ENCODE measurements at regions not wholly inside any gene's neighbourhood (a gene's known extent, or its start where the extent isn't known, plus 50 kb on each side); places are given as distances from the start of the nearest gene placed in this dataset.
A peak's percentile ranks its signal among the peaks of the same experiment; 100 is the strongest.

GRCh38 chr4:116702949-116703348 lies 382.4 kb downstream of the TRAM1L1 start:
- Mint-ChIP-seq H3K27me3 (ENCODE audit: insufficient read depth) (no peaks in the 10 kb centered on the region), H3K27ac (no peak overlapping the region), H3K9me3 (no peaks in the 10 kb centered on the region), H3K4me1 (no peaks in the 10 kb centered on the region), H3K4me3 (no peak overlapping the region), H3K36me3 (ENCODE audit: low read depth) (no peaks in the 10 kb centered on the region)
- H3K4me3 ChIP-seq (ENCODE audit: low read length) = no peak overlapping the region
- no peak overlapping the region for H3K9ac ChIP-seq (ENCODE audit: extremely low read depth, low read length, poor library complexity, severe bottlenecking)
- 86 to 90% methylated on average over 4 of the region's 4 CpGs for WGBS, 2 experiments (ENCODE audit: insufficient coverage in 1 of 2, insufficient read length in 1 of 2)
- H3K27me3 ChIP-seq (ENCODE audit: control insufficient read depth, insufficient read depth, low read length, poor library complexity, severe bottlenecking) = no peaks in the 10 kb centered on the region
- peak; percentile 78 for TF ChIP-seq CTCF (conservative IDR thresholded peaks at IDR 0.05)
- H3K27ac ChIP-seq (ENCODE audit: low read depth, low read length) = no peak overlapping the region
- H3K36me3 ChIP-seq (ENCODE audit: control insufficient read depth, insufficient read depth, low read length) = no peaks in the 10 kb centered on the region
- DNase-seq = peak; percentile 67
- no peaks in the 10 kb centered on the region for H3K4me1 ChIP-seq (ENCODE audit: control insufficient read depth, insufficient read depth, low read length)
- H3K9me3 ChIP-seq (ENCODE audit: control insufficient read depth, low read length) = peaks cover 4% of the 10 kb centered on the region

DNA sequence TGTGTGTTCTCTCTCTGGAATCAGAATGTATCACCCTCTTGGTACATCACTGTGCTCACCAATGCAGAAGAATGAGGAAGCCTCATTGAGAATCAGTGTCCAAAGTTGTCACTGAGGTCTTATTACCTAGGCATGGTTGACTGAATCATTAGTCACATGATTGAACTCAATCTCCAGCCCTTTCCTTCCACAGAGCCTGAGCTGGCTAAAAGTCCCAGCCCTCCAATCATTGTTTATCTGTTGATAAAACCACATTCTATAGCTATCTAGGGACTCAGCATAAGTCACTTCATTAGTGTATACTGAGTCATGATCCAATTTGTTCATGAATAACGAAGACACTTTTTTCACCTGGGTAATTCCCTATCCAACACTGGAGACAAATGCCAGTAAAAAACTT lies 396.8 kb downstream of the TRAM1L1 start:
- Histone ChIP-seq H3K9me3 (ENCODE audit: control insufficient read depth, low read length) (no peaks in the 10 kb centered on the region), H3K4me1 (ENCODE audit: control insufficient read depth, insufficient read depth, low read length) (no peaks in the 10 kb centered on the region), H3K27me3 (ENCODE audit: control insufficient read depth, insufficient read depth, low read length, poor library complexity, severe bottlenecking) (no peaks in the 10 kb centered on the region), H3K9ac (ENCODE audit: extremely low read depth, low read length, poor library complexity, severe bottlenecking) (no peak overlapping the region), H3K4me3 (ENCODE audit: low read length) (no peak overlapping the region), H3K36me3 (ENCODE audit: control insufficient read depth, insufficient read depth, low read length) (no peaks in the 10 kb centered on the region), H3K27ac (ENCODE audit: low read depth, low read length) (no peak overlapping the region)
- 96% methylated on average over 1 of the region's 1 CpG; no CpG with 5 or more reads in 1 of the 2 experiments for WGBS, 2 experiments (ENCODE audit: insufficient coverage in 1 of 2, insufficient read length in 1 of 2)
- peaks cover 2% of the 10 kb centered on the region for H3K27me3 Mint-ChIP-seq (ENCODE audit: insufficient read depth)
- no peak for DNase-seq
- H3K27ac Mint-ChIP-seq = no peak overlapping the region
- no peaks in the 10 kb centered on the region for H3K4me1 Mint-ChIP-seq
- no peaks in the 10 kb centered on the region for H3K9me3 Mint-ChIP-seq
- H3K4me3 Mint-ChIP-seq = no peak overlapping the region
- H3K36me3 Mint-ChIP-seq (ENCODE audit: low read depth) = no peaks in the 10 kb centered on the region
- no peak for TF ChIP-seq CTCF (conservative IDR thresholded peaks at IDR 0.05)

GRCh38 chr4:116668190-116668589 lies 417.2 kb downstream of the TRAM1L1 start:
- Histone ChIP-seq H3K27ac (ENCODE audit: low read depth, low read length) (no peak overlapping the region), H3K4me1 (ENCODE audit: control insufficient read depth, insufficient read depth, low read length) (no peaks in the 10 kb centered on the region), H3K4me3 (ENCODE audit: low read length) (no peak overlapping the region), H3K9ac (ENCODE audit: extremely low read depth, low read length, poor library complexity, severe bottlenecking) (no peak overlapping the region), H3K36me3 (ENCODE audit: control insufficient read depth, insufficient read depth, low read length) (no peaks in the 10 kb centered on the region), H3K9me3 (ENCODE audit: control insufficient read depth, low read length) (peaks cover 8% of the 10 kb centered on the region), H3K27me3 (ENCODE audit: control insufficient read depth, insufficient read depth, low read length, poor library complexity, severe bottlenecking) (no peaks in the 10 kb centered on the region)
- peak; percentile 57 for DNase-seq
- peak; percentile 75 for TF ChIP-seq CTCF (conservative IDR thresholded peaks at IDR 0.05)
- Mint-ChIP-seq H3K4me3 (no peak overlapping the region), H3K27me3 (ENCODE audit: insufficient read depth) (no peaks in the 10 kb centered on the region), H3K9me3 (peaks cover 6% of the 10 kb centered on the region), H3K27ac (no peak overlapping the region), H3K36me3 (ENCODE audit: low read depth) (peaks cover 2% of the 10 kb centered on the region), H3K4me1 (peaks cover 7% of the 10 kb centered on the region)
- 48 to 70% methylated on average over 2 of the region's 2 CpGs for WGBS, 2 experiments (ENCODE audit: insufficient coverage in 1 of 2, insufficient read length in 1 of 2)

All from endodermal cell (in vitro differentiated cells).